ENCODE measurements at regions not wholly inside any gene's neighbourhood (a gene's known extent, or its start where the extent isn't known, plus 50 kb on each side); places are given as distances from the start of the nearest gene placed in this dataset.

- dilution Hi-C loops (cut with HindIII; ENCODE audit: low sequenced_read_pairs, unreplicated experiment) = no loop called here
- H3K4ac ChIP-seq (ENCODE audit: low read depth, low read length) = no peak overlapping the region
- H4K8ac ChIP-seq (ENCODE audit: low read depth in 2 of 2, low read length in 2 of 2) = no peak overlapping the region
- no peaks in the 10 kb centered on the region for H3K79me1 ChIP-seq (ENCODE audit: low read depth in 1 of 2, low read length in 2 of 2)
- H2BK5ac ChIP-seq (ENCODE audit: low read depth, low read length, poor library complexity, severe bottlenecking) = no peak overlapping the region
- POLR2A ChIA-PET (ENCODE audit: unreplicated experiment) = no interaction called here
- H3K4me1 ChIP-seq (ENCODE audit: control insufficient read depth, insufficient read depth, low read length) = peaks cover 3% of the 10 kb centered on the region; the same call in 1 of the 2 replicates
- no peak overlapping the region for H3K23ac ChIP-seq (ENCODE audit: low read depth, low read length)
- no peak overlapping the region for H2BK120ac ChIP-seq (ENCODE audit: low read depth, low read length)
- no TSS peak for BruUV-seq (replicated peaks)
- H3K9me1 ChIP-seq (ENCODE audit: insufficient read depth, low read length) = peaks cover 2% of the 10 kb centered on the region; the same call in 1 of the 2 replicates
- H2AK5ac ChIP-seq (ENCODE audit: low read depth, low read length) = no peak overlapping the region
- no peak overlapping the region for H2BK15ac ChIP-seq (ENCODE audit: low read depth, low read length)
- CTCF ChIA-PET = interaction anchor here (0.6 to 1.4 kb wide), 2 partner anchors 9 to 214 kb away, joined by 3 to 4 read pairs; no protein-coding TSS in a partner anchor
- H3K18ac ChIP-seq (ENCODE audit: low read depth, low read length) = no peak overlapping the region
- H3K14ac ChIP-seq (replicated peaks; ENCODE audit: low read depth, low read length) = no peak overlapping the region
- DNase-seq (peak; percentile 26), ATAC-seq (ENCODE audit: low read depth) (no peak)
- H4K5ac ChIP-seq (ENCODE audit: low read depth, low read length) = no peak overlapping the region
- no peak overlapping the region for H3K9ac ChIP-seq (ENCODE audit: low read depth, low read length)
- intact Hi-C loops (cut with micrococcal nuclease) = loop anchor here (5.0 to 10.0 kb wide), 4 partner anchors 416 to 1023 kb away; no protein-coding TSS in a partner anchor
- H3K4me3 ChIP-seq (ENCODE audit: insufficient read depth, low read depth, low read length) = no peak overlapping the region
- H3K4me2 ChIP-seq (ENCODE audit: low read depth, low read length) = no peak overlapping the region
- H2AK9ac ChIP-seq (replicated peaks; ENCODE audit: low read depth, low read length, poor library complexity) = no peak overlapping the region
- H4K91ac ChIP-seq (ENCODE audit: insufficient read depth, low read depth, low read length) = no peak overlapping the region
- no peaks in the 10 kb centered on the region for H4K20me1 ChIP-seq (ENCODE audit: insufficient read depth, low read length)
- WGBS, 2 experiments (ENCODE audit: extremely low coverage in 2 of 2, insufficient read length in 1 of 2) = no CpG with 5 or more reads among the region's 2 CpGs
- H3K9me3 ChIP-seq (ENCODE audit: control insufficient read depth, insufficient read depth, low read length) = no peaks in the 10 kb centered on the region; the same call in 1 of the 2 replicates
- H2AFZ ChIP-seq (replicated peaks; ENCODE audit: low read length, poor library complexity) = no peak overlapping the region
- H3K36me3 ChIP-seq (ENCODE audit: control insufficient read depth, insufficient read depth, low read length) = no peaks in the 10 kb centered on the region
- TF ChIP-seq BHLHE40 (IDR thresholded peaks at IDR 0.05; ENCODE audit: low read depth, low read length) (no peak), RFX5 (IDR thresholded peaks at IDR 0.05; ENCODE audit: low read depth, low read length) (no peak), CTCF (conservative IDR thresholded peaks at IDR 0.05; ENCODE audit: low read depth, low read length) (no peak), NFE2L2 (IDR thresholded peaks at IDR 0.05; ENCODE audit: low read depth, low read length) (no peak), MAZ (IDR thresholded peaks at IDR 0.05; ENCODE audit: borderline replicate concordance, low read depth, low read length) (no peak), RCOR1 (IDR thresholded peaks at IDR 0.05; ENCODE audit: insufficient replicate concordance, low read length) (no peak), MAFK (IDR thresholded peaks at IDR 0.05; ENCODE audit: low read depth, low read length) (no peak), MXI1 (IDR thresholded peaks at IDR 0.05; ENCODE audit: borderline replicate concordance, low read depth, low read length) (no peak), RAD21 (IDR thresholded peaks at IDR 0.05; ENCODE audit: low read length) (no peak), POLR2A (IDR thresholded peaks at IDR 0.05; ENCODE audit: low read depth, low read length) (no peak), SMC3 (IDR thresholded peaks at IDR 0.05; ENCODE audit: low read depth, low read length) (no peak), CHD1 (IDR thresholded peaks at IDR 0.05; ENCODE audit: low read depth, low read length) (no peak), ELK1 (IDR thresholded peaks at IDR 0.05; ENCODE audit: borderline replicate concordance, low read depth, low read length) (no peak), CEBPB (IDR thresholded peaks at IDR 0.05; ENCODE audit: low read depth, low read length) (no peak), FOS (IDR thresholded peaks at IDR 0.05; ENCODE audit: low read depth, low read length) (no peak)
- TF ChIP-seq, protein P1, sequence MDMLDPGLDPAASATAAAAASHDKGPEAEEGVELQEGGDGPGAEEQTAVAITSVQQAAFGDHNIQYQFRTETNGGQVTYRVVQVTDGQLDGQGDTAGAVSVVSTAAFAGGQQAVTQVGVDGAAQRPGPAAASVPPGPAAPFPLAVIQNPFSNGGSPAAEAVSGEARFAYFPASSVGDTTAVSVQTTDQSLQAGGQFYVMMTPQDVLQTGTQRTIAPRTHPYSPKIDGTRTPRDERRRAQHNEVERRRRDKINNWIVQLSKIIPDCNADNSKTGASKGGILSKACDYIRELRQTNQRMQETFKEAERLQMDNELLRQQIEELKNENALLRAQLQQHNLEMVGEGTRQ (IDR thresholded peaks at IDR 0.05; ENCODE audit: low read depth, low read length) = no peak
- no peak overlapping the region for H3K56ac ChIP-seq (ENCODE audit: extremely low read depth, insufficient read depth, low read length)
- no peak overlapping the region for H2BK20ac ChIP-seq (ENCODE audit: low read depth, low read length)
- in situ Hi-C loops (cut with MboI; ENCODE audit: low sequenced_read_pairs) = loop anchor here (10.0 kb wide), 2 partner anchors 736 to 806 kb away; no protein-coding TSS in a partner anchor
- no peaks in the 10 kb centered on the region for H3K27me3 ChIP-seq (ENCODE audit: control insufficient read depth, insufficient read depth, low read length)
- no peak overlapping the region for H3K27ac ChIP-seq (ENCODE audit: insufficient read depth, low read length)
Measured at GRCh38 chr12:58349161-58349560, 407.8 kb downstream of the ATP23 start.
